ENCODE measurements at regions not wholly inside any gene's neighbourhood (a gene's known extent, or its start where the extent isn't known, plus 50 kb on each side); places are given as distances from the start of the nearest gene placed in this dataset.
"Not testable (repeated sequence)": the region's sequence is repeated elsewhere in the genome, so short reads cannot be mapped to it uniquely, and the experiment has no call there.

DNA sequence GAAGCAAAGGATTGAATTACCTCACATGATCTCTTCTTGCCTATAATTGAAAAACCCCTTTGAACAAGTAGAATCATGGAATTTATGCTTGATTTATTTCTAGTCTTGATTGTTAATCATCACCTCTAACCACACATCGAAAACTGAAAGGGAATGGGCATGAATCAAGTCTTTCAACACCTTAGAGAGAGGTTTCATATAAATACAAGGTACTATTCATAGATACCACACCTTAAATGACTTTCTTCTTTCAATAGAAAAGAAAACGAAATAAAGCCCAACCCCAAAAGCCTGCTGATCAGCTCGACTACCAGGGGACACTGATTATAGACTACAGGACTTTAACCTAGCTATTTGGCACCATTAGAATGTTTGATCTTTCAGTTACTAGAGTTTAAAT is 128.6 kb upstream of the PTPRZ1 start:
- no peak for DNase-seq (ENCODE audit: low spot score)

DNA sequence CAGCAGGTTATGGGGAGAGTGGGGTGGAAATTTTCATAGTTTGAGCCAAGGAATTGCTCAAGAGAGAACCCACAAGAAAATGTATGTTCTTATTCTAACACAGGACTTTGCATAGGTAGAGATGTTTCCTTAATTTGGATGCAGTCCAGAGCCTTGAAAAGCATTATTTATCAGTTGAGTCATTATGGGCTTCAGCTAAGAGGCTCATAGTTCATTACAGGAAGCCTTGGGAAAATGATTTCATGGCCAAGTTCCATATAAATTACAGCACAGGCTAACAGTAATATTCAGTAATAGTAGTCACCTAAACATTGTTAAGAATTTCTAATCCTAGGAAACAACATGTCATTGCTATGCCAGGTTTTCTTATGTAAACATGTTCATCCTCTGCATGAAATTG is 131.1 kb upstream of the PTPRZ1 start:
- no peak for DNase-seq (ENCODE audit: low spot score)

DNA sequence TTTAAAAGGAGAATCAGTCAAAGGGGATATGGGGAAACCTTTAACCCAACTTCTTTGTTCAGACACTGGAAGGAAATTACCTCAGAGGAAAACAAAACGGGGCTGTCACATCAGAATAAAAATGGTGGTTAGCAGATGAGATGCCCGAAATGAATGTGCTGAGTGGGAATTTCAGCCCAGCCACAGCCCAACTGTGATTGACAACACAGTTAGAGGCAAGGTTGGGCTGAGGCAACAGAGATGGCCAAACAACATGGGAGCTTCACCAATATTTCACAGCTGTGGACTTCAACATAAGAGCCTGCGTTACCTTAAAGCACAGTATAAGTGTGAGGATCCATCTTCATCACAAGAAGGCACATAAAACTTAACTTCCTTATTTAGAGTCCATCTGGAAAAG is 133.5 kb upstream of the PTPRZ1 start:
- DNase-seq (ENCODE audit: low spot score): no peak

DNA sequence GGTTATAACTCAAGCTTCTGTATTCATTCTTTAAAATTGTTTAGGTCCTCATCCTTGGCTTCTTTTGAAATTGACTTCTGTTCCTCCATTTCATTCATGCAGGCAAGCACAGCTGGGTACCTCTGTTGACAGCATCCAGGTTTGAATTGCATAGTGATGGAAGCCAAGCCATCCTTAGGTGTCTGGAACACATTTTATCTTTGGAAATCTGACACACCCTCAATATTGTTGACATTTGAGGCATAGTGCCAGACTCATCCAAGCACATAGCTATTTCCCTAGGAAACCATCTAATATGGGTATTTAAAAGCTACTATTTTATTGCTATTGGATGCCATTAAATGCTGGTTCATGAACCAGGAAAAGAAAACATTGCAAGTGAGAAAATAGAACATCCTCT is 142.1 kb upstream of the PTPRZ1 start:
- no peak for DNase-seq (ENCODE audit: low spot score)

DNA sequence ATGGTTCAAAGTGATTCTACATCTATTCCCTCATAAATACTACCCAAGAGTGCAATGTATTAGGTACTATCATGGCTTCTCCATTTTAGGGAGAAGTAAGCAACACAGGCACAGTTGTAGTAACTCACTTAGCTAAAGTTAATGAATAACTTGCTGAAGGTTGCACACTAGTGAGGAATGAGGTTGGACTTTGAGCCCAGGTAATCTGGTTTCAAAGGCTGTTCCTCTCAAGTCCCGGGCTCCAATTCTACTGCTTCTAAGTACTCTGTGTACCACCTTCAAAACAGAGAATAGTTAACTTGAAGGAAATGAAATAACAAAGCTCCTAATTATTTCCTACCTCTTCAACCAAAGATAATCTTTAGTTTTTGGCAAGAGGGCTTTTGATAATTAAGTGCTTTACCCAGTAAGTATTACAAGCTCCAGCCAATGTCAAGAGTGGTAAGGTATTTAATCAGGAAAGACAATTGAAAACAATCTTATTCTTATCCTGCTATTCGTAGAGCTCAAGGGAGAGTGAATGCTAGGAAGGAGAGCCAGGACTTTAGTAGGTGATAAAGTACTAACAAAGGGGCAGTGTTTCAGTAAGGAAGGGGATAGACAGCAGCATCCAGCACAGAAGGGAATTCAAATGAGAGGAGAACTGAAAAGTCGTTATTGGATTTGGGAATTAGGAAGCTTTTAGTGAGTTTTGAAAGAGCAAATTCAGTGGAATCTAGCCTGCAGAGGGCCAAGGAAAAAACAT is 158.2 kb upstream of the PTPRZ1 start:
- peak; percentile 33 for DNase-seq (ENCODE audit: low spot score)

DNA sequence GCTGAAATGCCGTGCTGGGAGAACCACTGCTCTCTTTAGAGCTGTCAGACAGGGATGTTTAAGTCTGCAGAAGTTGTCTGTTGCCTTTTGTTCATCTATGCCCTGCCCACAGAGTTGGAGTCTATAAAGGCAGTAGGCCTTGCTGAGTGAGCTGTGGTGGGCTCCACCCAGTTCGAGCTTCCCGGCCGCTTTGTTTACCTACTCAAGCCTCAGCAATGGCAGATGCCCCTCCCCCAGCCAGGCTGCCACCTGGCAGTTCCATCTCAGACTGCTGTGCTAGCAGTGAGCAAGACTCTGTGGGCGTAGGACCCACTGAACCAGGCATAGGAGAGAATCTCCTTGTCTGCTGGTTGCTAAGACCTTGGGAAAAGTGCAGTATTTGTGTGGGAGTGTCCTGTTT is 160.0 kb upstream of the PTPRZ1 start:
- not testable (repeated sequence) for DNase-seq (ENCODE audit: low spot score)

DNA sequence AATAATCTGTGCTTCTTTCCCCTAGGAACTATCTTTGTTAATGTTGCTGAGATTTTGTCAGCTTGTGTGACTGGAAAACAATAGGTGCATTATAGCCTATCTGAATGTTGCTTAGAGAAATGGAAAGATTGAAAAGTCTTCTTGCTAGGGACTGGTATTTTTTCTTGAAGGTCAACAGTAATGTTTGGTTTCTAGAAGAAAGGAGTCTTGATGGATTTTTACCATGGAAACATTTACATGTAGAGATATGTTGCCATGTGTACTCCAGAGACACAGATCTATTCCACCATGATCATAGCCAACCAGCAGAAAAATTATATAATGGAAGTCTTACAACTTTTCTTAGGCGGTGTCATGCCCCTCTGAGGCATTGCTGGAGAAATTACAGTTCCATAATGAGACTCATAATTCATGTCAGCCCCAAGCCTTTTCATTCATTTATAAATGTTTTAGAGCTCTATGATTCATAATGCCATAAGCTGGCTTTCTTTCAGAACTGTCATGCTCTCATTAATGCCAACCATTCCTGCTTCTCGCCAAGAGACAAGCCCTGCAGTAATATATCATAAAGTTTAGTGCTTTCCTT is 175.1 kb upstream of the PTPRZ1 start:
- DNase-seq (ENCODE audit: low spot score): no peak

DNA sequence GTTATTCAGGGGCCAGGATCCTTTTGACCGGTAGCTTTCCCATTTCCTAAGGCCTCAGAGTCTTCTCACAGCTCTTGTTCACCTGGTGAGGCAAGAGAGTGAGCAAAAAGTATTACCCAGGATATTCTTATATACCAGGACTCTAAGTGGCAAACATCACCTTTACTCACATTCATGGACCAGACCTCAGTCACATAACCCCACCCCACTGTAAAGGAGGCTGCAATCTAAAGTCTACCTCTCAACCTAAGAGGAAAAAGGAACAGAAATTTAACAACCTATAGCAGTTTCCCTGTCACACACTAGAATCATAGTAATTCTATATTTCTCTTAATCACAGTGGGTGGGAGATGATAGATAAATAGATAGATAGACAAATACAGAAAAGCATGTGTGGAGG is 176.0 kb upstream of the PTPRZ1 start:
- DNase-seq (ENCODE audit: low spot score): no peak

DNA sequence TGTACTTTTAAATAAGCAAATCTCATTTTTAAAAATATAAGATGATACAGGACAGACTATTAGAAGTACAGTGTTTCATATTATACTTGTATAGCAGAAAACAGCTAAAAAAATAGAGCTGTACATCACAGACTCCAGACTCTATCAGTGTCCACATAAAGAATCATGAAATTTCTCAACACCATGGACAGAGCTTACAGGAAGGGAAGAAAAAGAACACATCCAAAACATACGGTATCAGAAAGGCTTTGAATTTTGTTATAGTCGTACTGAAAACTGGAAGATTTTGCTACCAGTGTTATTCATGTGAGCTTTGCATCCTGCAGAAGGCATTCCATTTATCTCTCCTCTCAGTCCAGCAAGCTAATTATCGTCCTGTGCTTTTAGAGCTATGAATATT is 183.2 kb upstream of the PTPRZ1 start:
- no peak for DNase-seq (ENCODE audit: low spot score)

DNA sequence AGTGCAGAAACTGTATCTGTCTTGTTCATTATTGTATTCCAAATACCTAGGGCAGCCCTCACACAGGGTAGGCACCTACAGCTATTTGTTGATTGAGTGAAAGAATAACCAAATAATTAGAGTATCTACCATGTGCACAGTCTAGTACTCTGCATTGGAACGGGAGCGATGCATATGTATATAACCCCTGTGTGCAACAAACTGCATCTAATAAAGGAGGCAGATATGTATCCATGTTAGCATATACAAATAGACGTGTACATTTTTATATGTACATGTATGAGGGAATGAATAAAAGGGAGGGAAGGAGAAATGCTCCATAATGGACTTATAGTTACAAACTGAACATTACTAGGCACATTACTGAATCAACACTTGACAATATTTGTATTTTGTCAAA is 191.3 kb upstream of the PTPRZ1 start:
- no peak for DNase-seq (ENCODE audit: low spot score)

DNA sequence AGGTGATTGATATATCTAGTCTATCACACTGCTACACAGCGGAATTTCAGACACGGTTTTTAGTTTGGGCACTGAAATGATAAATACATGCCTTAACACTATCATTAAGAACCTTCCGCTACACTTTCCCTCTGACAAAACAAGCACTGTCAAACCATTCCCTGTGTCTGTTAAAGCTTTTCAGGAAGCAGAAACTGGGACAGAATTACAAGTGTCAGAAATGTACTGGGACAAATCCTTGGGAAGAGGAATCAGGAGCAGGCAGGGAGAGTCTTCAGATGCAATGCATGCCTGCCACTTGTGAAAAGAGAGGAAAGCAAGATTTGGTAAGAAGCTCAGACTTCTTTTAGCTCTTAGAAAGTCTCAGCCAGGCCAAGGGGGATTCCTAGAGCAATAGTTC is 196.8 kb upstream of the PTPRZ1 start:
- no peak for DNase-seq (ENCODE audit: low spot score)

DNA sequence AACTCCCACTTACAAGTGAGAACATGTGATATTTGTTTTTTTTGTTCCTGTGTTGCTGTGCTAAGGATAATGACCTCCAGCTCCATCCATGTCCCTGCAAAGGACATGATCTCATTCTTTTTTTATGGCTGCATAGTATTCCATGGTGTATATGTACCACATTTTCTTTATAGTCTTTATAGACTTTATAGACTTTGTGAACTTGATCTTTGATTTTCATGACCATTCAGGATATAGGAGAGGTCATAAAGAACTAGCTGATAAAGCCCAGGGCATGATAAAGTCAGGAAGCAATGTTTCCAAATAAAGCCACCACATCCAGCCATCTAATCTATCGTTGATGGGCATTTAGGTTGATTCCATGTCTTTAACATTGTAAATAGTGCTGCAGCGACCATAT is 198.5 kb upstream of the PTPRZ1 start:
- not testable (repeated sequence) for DNase-seq (ENCODE audit: low spot score)

DNA sequence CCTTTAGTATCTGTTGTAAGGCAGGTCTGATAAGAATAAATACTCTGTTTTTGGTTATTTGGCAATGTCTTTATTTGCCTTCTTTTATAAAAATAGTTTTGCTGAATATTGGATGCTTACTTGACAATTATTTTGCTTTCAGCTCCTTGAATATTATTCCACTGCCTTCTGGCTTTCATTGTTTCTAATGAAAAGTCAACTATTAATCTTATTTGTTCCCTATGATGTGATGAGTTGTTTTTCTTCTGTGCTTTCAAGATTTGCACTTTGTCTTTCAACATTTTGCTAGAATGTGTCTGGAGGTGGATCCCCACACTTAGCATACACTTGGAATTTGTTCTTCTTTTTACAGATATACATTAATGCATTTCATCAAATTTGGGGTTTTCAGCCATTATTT is 203.8 kb upstream of the PTPRZ1 start:
- no peak for DNase-seq (ENCODE audit: low spot score)

DNA sequence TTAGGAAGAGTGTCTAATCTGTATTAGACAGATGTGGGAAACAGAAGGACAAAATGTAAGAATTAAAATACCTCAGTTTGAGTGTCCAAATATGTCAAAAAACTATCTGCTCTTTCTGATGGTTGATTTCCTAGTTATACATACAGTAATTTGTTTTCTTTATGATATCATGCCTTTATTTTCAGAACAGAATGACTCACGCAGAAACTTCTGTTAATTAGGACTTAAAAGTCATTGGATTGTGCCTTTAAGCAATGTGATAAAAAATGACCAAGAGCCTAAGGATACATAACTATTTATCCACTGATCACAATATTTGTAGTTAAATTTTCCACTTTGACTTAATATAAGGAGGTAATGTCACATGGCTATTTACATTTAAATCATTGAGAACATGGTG is 206.7 kb upstream of the PTPRZ1 start:
- DNase-seq (ENCODE audit: low spot score): no peak

DNA sequence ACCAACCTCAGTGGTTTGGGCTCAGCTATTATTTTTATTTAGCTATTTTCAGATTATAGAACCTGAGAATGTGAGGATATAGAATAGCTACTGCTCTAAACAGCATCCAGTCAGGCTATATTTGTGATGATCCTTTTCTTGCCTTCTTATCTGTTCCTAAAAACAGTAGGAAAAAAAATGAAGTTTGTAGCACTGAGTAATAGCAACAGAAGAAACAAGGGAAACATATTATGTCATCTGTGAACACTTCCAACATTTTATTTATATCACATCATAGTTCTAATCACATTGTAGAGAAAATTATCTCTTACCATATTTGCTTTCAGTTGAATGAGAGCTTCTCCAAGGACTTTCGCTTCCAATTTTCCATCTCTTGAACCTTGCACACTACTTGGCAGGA is 229.6 kb upstream of the PTPRZ1 start:
- no peak for DNase-seq (ENCODE audit: low spot score)

DNA sequence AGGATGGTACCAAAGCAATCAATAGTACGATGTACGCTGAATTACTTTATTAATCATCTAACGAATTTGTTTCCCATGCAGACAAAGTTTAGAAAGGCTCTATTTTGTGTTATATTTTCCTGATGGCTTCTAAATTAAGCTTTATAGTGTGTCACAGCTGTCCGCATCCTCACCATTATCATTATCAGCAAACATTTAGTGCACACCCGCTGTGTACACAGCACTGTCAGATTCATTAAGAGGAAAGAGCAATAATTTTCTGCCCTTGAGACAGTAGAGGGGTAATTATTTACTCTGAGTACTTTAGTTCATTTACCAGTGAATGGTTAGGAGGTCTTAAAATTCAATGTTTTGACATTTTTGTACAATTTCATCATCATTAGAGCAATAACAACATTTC is 233.3 kb upstream of the PTPRZ1 start:
- DNase-seq (ENCODE audit: low spot score): no peak

DNA sequence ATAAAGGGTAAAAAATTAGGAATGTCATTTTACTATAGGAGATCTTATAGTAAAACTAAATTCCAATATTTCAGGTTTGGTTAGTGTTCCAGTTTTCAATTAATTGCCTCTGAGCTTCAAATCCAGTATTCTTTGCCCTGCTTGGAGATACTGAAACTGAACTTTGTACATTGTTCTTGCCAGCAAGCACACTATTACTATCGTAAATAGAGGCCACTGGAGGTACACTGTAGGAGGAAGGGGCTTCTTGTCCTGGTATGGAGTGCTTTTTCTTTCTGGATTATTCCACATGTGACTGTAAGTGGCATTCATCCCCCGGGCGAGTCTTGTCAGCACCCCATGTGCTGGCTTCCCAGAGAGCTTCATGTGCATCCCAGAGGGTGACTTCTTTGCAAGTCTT is 234.7 kb upstream of the PTPRZ1 start:
- no peak for DNase-seq (ENCODE audit: low spot score)

DNA sequence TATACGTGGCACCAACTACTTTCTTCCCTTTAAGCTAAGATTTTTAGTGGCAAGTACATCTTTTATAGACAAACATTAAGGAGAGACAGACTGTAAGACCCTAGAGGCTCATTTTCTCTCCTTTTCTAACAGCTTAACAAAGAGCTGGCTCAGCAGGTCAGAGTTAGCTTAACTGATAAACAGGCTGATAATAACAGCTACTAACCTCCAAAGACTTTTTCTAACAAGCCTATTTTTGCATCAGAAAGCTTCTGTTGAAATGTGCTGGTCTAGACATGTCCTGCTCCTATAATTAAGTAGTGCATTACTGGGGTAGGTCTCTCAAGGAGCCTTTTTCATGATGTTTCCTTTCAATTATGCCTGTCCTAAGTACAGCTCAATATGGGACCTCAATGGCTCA is 238.2 kb upstream of the FAM3C start:
- no peak for DNase-seq (ENCODE audit: low spot score)

DNA sequence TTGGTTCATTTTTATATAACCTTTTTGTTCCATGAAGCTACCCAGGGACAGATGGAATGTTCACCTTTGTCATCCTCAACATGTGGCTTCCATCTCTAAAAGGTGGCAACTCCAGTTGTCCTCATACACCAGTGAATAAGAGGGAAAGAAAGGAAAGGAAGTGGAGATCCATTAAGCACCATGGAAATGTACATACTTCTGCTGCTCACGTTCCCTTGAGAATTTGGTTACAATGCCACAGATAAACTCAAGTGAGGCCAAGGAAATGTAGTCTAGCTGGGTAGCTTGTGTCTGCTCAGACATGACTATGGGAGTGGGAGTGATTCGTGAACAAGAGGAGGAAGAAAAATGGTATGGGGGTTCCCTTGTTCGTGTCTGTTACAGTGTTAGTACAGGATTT is 237.1 kb upstream of the FAM3C start:
- no peak for DNase-seq (ENCODE audit: low spot score)

DNA sequence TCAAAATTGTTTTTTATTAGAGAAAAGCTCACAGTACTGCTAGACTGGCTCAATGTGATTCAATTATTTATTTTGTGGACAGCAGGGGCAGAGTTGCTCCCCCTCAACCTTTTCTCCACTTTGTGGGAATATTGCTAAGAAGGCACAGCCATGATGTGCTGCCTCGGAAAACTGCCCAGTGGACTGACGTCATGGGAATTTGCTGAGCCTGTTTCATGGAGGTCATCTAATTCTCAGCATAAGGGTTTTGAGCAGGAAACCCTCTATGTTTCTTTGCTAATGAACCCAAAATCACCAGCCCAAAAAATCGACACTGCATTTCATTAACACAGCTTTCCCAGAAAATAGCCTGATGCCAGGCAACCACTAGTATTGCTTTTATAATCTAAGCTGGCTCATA is 228.8 kb upstream of the FAM3C start:
- DNase-seq (ENCODE audit: low spot score): no peak

DNA sequence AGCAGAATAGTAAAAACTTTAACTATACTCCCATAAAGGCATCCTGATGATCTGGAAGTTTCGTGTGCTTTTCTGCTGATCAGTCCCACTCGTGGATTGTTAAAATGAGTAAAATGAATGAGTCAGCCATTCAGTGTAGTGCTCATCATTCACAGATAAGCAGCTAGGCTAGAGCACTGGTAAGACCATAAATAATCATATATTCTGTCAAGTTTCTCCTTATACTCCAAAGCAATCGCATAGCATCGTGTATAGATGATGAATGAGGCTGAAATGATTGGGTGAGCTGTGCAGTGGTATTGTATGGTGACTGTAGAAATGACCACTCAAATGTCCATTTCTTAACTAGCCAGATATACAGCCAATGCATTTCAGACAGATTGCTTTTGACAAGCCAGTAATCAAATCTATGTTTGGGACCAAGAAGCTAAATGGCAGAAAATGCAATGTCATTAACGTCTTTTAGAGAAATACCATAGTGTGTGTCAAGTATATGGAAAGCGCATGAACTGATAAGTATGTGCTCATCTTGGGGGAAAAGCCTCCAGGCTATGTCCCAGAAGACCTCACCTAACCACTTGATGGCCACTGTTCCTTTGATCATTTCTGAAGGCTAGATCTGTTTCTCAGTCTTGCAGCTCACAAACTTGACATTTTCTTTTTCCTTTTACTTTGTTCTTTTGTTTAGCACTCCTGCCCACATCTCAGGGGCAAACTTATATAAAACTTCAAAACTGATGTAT is 227.2 kb upstream of the FAM3C start:
- no peak for DNase-seq (ENCODE audit: low spot score)

DNA sequence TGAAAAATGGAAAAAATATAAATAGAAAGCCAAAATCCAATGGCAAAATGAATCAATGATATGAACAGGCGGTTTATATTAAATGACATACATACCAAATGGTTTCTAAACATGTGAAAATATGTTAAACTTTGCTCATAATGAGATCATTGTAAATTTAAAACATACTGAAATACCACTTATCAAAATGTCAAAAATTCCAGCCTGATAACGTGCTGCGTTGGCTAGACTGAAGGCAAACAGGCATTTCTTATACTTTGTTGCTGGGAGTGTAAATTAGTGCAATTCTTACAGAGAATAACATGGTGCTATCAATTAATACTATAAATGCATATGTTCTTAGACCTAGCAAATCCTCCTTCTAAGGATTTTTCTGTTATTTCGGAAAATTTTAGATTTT is 225.8 kb upstream of the FAM3C start:
- no peak for DNase-seq (ENCODE audit: low spot score)

DNA sequence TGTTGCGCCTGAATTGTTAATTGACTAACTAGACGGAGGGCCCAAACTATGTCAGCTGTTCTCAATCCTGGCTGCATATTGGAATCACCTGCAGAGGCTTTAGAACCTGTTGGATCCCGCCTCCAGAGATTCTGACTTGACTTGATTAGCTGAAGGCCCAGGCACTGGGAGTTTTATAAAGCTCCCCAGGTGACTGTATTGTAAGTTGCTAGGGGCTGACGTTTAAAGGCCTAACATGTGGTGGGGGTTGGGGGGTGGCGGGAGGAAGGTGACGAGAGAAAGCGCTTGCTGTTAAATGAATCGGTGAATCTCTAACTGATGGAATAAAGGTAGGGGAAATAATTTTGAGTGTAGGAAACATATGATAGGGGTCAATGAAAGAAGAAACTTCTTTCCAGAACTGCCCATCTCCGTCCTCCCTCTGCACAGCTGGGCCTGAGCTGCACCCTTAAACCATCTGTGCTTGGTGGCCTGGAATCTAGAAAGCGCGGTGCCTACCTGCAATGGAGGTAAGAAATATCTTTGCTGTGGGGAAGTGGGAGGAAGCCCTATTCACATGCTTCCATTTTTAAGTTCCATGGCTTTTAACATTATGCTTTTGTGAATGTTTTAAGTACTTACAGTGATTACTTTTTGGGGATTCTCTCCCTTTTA is 225.0 kb upstream of the FAM3C start:
- DNase-seq (ENCODE audit: low spot score): no peak
